ENCODE measurements at regions not wholly inside any gene's neighbourhood (a gene's known extent, or its start where the extent isn't known, plus 50 kb on each side); places are given as distances from the start of the nearest gene placed in this dataset.
"Not testable (repeated sequence)": the region's sequence is repeated elsewhere in the genome, so short reads cannot be mapped to it uniquely, and the experiment has no call there.

DNA sequence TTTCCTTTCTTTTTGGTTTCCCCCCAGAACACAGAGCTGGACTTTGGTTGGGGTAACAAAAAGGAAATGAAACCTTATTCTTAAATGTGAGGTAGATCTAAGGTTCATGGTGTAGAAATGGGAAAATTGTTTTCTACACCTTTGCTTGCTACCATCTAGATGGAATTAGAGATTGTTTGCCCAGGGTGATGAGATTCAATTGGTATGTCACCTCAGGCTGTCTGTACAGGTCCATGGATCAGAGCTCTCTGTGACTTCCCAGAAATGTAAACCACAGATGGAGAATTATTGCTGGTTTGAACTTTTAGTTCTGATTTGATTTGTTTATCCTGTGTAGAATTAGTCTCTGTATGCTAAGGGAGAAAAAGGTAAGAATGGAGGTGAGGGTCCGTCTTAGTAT, 146.7 kb downstream of the PCDH7 start:
- intact Hi-C loops (cut with DNase I), result no loop called here
- ATAC-seq (no peak), DNase-seq (ENCODE audit: missing footprints) (no peak)

GRCh38 chr4:30867427-30867826, 147.3 kb downstream of the PCDH7 start:
- intact Hi-C loops (cut with DNase I), result no loop called here
- DNase-seq (ENCODE audit: missing footprints) (no peak), ATAC-seq (no peak)

- intact Hi-C loops (cut with DNase I), result no loop called here
- DNase-seq (ENCODE audit: missing footprints) (no peak), ATAC-seq (no peak)
Measured at GRCh38 chr4:30868111-30868895, 148.1 kb downstream of the PCDH7 start.

DNA sequence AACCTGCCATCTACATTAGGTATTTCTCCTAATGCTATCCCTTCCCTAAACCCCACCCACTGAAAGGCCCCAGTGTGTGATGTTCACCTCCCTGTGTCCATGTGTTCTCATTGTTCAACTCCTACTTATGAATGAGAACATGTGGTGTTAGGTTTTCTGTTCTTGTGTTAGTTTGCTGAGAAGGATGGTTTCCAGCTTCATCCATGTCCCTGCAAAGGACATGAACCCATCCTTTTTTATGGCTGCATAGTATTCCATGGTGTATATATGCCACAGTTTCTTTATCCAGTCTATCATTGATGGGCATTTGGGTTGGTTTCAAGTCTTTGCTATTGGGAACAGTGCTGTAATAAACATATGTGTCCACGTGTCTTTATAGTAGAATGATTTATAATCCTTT, 149.2 kb downstream of the PCDH7 start:
- ATAC-seq; DNase-seq (ENCODE audit: missing footprints); intact Hi-C loops (cut with DNase I): not testable (repeated sequence)

DNA sequence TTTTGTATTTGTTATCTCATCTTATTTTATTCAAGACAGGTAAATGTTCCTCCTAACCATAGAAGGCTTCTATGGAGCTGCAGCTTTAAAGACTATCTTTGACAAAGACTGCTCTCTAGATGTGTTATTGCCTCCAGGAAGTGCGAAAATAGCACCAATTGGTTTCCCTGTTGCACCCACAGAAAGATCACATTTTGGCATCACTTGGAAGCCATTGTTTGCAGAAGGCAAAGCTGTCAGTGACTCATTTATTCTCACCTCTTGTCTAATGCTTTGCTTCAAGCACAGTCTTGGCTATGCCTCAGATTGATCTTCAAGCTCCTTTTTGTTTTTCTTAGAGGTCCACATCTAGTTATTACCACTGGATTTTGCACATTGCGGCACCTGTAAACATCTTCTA, 150.3 kb downstream of the PCDH7 start:
- DNase-seq (ENCODE audit: missing footprints), result no peak
- no peak for ATAC-seq
- intact Hi-C loops (cut with DNase I), result no loop called here

GRCh38 chr4:30875658-30876269, 155.6 kb downstream of the PCDH7 start:
- intact Hi-C loops (cut with DNase I), result no loop called here
- DNase-seq (ENCODE audit: missing footprints) (no peak), ATAC-seq (no peak)

DNA sequence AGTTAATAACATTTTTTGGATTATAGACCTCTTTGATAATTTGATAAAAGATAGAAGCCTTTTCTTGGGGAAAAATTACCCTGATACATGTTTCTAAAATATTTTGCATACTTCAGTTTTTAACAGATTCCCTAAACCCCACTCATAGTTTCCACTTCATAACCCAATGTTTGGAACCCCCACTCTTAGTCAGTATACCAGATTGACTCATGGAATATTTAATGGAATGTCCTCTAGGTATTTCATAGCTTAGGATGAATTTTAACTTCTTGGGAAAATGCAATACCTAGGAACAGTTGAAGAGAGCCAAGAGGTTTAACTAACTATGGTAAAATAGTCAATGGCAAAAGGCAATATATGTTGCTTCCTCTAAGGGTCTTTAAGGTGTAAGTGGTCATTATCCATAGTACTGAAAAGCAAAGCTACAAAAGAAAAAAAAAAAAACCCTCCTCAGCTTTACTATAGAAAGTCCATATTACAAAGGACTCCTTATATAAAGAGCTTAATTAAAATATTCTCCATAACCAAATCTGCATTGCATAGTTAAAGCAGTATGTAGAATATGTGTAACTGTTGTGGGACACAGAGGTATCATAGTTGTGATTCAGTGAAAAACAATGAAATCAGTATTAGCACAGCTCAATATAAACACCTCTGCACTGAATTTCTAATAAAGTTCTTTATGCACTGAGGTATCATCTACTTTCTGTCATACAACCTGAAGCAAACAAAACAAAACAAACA, 159.9 kb downstream of the PCDH7 start:
- intact Hi-C loops (cut with DNase I), result no loop called here
- no peak for ATAC-seq
- DNase-seq (ENCODE audit: missing footprints), result no peak

DNA sequence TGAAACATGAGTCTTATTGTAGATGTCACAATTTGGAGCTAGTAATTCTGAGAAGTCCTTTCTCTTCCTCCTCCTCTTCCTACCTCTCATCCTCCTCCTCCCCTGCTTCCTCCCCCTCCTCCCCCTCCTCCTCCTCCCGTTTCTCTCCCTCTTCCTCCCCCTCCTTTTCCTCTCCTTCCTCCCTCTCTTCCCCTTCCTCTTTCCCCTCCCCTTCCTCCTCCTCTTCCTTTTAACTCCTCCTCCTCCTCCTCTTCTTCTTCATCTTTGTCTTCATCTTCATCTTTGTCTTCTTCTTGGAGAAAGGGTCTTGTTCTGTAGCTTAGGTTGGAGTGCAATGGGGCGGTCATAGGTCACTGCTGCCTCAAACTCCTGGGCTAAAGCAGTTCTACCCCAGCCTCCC, 161.8 kb downstream of the PCDH7 start:
- DNase-seq (ENCODE audit: missing footprints) (no peak), ATAC-seq (no peak)
- intact Hi-C loops (cut with DNase I), result no loop called here

DNA sequence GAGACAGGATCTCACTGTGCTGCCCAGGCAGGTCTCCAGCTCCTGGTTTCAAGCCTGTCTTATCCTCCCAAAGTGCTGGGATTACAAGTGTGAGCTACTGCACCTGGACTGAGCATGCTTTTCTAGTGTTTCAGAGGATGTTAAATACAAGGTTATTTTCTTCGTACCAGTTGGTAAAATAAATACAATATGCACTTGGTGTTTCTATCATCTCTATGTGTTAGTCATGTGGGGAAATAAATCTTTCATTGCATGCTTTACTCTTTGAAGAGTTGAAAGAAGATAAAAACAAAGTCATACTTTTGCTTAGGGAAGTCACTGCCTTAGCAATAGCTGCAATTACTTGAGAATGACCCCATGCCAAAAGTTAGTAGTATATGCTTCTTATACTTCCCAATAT, 162.3 kb downstream of the PCDH7 start:
- DNase-seq (ENCODE audit: missing footprints) (no peak), ATAC-seq (no peak)
- intact Hi-C loops (cut with DNase I), result no loop called here

- intact Hi-C loops (cut with DNase I), result no loop called here
- ATAC-seq, result no peak
- no peak for DNase-seq (ENCODE audit: missing footprints)
Measured at GRCh38 chr4:30882995-30883675, 163.0 kb downstream of the PCDH7 start.

DNA sequence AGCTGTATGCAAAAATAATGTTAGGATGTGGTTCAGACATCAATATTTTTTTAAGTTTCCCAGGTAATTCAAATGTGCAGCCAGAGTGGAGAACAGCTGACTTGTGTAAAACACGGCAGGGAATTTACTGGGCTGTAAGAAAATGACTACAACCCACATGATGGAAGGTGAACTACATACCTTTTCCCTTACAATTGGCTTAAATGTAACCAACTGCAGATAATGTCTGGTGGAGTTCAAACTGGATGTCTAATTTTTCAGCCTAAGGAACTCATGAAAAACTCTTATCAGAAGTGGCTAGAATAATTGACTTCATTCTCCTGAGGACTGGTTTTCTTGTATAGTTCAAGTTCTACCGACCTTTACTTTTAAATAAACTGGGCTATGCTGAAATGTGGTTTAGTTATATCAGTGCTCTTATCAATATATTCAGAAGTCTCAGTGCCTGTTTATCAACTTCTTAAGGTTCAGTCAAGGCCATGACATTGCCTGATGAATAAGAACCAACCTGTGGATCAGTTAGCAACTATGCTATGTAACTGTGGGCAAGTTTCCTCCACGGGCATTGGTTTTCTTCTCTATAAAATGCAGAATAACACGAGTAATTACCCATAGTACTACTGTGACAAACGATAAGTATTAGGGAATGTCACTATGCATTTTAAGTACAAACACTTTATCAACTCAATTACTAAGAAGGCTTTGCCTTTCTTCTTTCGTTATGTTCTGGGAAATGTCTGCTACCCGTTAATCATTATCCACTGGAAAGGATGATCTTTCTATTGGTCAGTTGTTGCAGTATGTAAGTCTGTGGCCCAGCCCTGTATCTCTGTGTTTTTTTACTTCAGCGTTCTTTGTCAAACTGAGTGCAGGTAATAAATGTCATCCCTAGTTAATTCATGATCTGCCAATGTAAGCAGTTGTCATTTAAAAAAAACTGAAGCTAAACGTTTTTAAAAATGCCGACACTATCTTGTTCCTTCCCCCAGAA, 181.6 kb downstream of the PCDH7 start:
- intact Hi-C loops (cut with DNase I), result no loop called here
- no peak for DNase-seq (ENCODE audit: missing footprints)
- no peak for ATAC-seq

- intact Hi-C loops (cut with DNase I), result no loop called here
- DNase-seq (ENCODE audit: missing footprints) (no peak), ATAC-seq (no peak)
Measured at GRCh38 chr4:30903502-30904214, 183.5 kb downstream of the PCDH7 start.

DNA sequence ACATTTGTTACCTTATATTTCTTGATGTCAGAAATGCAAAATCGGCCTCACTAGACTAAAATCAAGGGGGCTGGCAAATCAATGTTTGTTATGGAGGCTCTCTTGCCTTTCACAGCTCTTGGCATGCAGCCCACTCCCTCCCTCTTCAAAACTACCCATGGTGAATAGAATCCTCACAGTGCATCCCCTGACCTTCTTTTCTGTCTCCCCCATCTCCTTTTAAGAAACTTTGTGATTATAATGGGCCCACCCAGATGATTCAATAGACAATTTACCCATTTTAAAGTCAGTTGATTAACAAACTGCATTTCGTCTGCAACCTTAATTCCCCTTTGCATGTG, 184.0 kb downstream of the PCDH7 start:
- intact Hi-C loops (cut with DNase I), result no loop called here
- DNase-seq (ENCODE audit: missing footprints), result no peak
- ATAC-seq, result no peak

DNA sequence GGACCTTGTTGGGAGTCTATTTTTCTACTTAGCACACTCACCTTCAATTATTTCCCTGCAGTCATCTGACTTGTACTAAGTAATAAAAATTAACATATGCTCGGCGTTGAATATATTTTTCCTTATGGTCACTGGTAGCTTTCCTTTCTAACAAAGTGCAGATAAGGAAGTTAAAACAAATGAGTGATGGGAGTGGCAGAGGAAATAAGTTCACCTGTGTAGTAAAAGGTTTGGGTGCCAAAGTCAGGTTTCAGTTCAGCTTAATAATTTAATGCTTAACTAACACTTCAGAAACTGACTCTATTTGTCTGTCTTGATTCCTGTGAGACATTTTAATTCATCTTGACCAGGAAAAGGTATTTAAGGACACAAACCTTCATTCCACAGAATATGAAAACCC, 184.4 kb downstream of the PCDH7 start:
- intact Hi-C loops (cut with DNase I), result no loop called here
- DNase-seq (ENCODE audit: missing footprints) (no peak), ATAC-seq (no peak)

GRCh38 chr4:30912098-30912714, 192.0 kb downstream of the PCDH7 start:
- intact Hi-C loops (cut with DNase I), result no loop called here
- ATAC-seq (no peak), DNase-seq (ENCODE audit: missing footprints) (no peak)

GRCh38 chr4:30916337-30917274, 196.4 kb downstream of the PCDH7 start:
- ATAC-seq (no peak), DNase-seq (ENCODE audit: missing footprints) (no peak)
- intact Hi-C loops (cut with DNase I), result no loop called here
